Esophagus squamous epithelium (tissue), 4 donors: ENCODE measurements at regions not wholly inside any gene's neighbourhood (a gene's known extent, or its start where the extent isn't known, plus 50 kb on each side); places are given as distances from the start of the nearest gene placed in this dataset.
"Not testable (repeated sequence)": the region's sequence is repeated elsewhere in the genome, so short reads cannot be mapped to it uniquely, and the experiment has no call there.

ENCODE experiments used
- POLR2A ChIP-seq, 4 donors: fragments of 450-650 bp; IDR thresholded peaks; one replicate each; pipeline ENCODE4 v1.6.1; 2017; ENCODE audit warnings: antibody characterized with exemption in 4 of 4, mild to moderate bottlenecking in 4 of 4, moderate library complexity in 3 of 4
- TF ChIP-seq, protein P1 (sequence below), 6 experiments: fragments of 450-650 bp in 4 of 6; fragments of 200-600 bp in 2 of 6; sonication (generic) in 2 of 6; IDR thresholded peaks; one replicate each; pipeline ENCODE4 v1.5.1; 2016 to 2019; ENCODE audit warnings: antibody characterized with exemption in 6 of 6, mild to moderate bottlenecking in 4 of 6, moderate library complexity in 4 of 6

- TF ChIP-seq, protein P1, sequence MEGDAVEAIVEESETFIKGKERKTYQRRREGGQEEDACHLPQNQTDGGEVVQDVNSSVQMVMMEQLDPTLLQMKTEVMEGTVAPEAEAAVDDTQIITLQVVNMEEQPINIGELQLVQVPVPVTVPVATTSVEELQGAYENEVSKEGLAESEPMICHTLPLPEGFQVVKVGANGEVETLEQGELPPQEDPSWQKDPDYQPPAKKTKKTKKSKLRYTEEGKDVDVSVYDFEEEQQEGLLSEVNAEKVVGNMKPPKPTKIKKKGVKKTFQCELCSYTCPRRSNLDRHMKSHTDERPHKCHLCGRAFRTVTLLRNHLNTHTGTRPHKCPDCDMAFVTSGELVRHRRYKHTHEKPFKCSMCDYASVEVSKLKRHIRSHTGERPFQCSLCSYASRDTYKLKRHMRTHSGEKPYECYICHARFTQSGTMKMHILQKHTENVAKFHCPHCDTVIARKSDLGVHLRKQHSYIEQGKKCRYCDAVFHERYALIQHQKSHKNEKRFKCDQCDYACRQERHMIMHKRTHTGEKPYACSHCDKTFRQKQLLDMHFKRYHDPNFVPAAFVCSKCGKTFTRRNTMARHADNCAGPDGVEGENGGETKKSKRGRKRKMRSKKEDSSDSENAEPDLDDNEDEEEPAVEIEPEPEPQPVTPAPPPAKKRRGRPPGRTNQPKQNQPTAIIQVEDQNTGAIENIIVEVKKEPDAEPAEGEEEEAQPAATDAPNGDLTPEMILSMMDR (IDR thresholded peaks at IDR 0.05), result not testable (repeated sequence)
- TF ChIP-seq POLR2A (IDR thresholded peaks at IDR 0.05), result not testable (repeated sequence)
Observed at GRCh38 chr6:144795022-144795421, 509.9 kb downstream of the UTRN start.
